Peyer's patch (tissue), 4 donors: ENCODE measurements at regions not wholly inside any gene's neighbourhood (a gene's known extent, or its start where the extent isn't known, plus 50 kb on each side); places are given as distances from the start of the nearest gene placed in this dataset.

ENCODE experiments used
- CTCF ChIP-seq, 6 experiments: fragments of 450-650 bp in 4 of 6; fragments of 200-600 bp in 2 of 6; sonication (generic) in 1 of 6; IDR thresholded peaks; one replicate each; pipeline ENCODE4 v1.5.1; 2017 to 2019; ENCODE audit warnings: antibody characterized with exemption in 6 of 6, mild to moderate bottlenecking in 3 of 6, moderate library complexity in 1 of 6
- POLR2A ChIP-seq, 2 donors: fragments of 450-650 bp; IDR thresholded peaks; one replicate each; pipeline ENCODE4 v1.5.1; 2017; ENCODE audit warnings: antibody characterized with exemption in 2 of 2, mild to moderate bottlenecking in 2 of 2, moderate library complexity in 2 of 2

DNA sequence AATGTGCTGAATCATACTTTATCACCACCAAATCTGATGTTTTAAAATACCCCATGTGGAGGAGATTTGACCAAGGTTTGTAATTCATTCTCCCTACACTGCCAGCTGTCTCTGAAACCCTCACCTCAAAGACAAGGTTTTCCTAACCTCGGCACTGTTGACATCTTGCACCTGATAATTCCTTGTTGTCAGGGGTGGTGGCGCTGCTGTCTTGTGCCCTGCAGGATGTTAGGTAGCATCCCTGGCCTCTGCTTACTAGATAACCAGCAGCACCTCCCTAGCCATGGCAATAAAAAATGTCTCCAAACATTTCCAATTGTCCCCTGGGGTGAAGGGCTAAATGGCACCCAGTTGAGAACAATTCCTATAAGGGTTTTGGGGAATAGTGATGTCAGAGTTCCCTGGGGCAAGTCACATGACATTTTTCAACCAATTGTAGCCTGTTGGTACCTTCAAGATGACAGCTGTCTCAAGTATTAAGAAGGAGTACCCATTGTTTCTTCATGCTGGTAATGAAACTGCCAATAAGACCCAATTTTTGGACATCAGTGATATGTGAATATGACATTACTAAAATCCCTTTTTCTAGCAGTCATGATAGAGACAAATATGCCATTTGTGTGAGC lies 160.6 kb upstream of the PLCXD3 start:
- TF ChIP-seq POLR2A (IDR thresholded peaks at IDR 0.05): no peak
- TF ChIP-seq CTCF (IDR thresholded peaks at IDR 0.05): no peak
